Activated CD8-positive, alpha-beta T cell treated with anti-CD3 and anti-CD28 coated beads for 36 hours (primary cell): ENCODE measurements at regions not wholly inside any gene's neighbourhood (a gene's known extent, or its start where the extent isn't known, plus 50 kb on each side); places are given as distances from the start of the nearest gene placed in this dataset.

Source experiments
- ATAC-seq: fragments of 200-7000 bp; cut with Tn5 transposase; one replicate; pipeline ENCODE4 v1.10.0; 2021; ENCODE audit warnings: mild to moderate bottlenecking, moderate library complexity
- CTCF ChIA-PET: fragments of 350-600 bp; sonication (Branson Sonifier 250); formaldehyde crosslinking; loops from one replicate; lab custom pipeline; 2021; ENCODE audit warnings: antibody characterized with exemption; lab: Charles Lee
- POLR2A ChIA-PET: fragments of 350-600 bp; sonication (Branson Sonifier 250); formaldehyde crosslinking; loops from one replicate; lab custom pipeline; 2021; ENCODE audit warnings: antibody characterized with exemption; lab: Charles Lee
- DNase-seq: peaks from one replicate; pipeline ENCODE4 v3.0.0-alpha.2; 2020
- H3K27ac Mint-ChIP-seq: one replicate; pipeline ENCODE4 v1.8.0; 2021; ENCODE audit warnings: mild to moderate bottlenecking, mixed read lengths
- H3K27me3 Mint-ChIP-seq: one replicate; pipeline ENCODE4 v1.8.0; 2021; ENCODE audit warnings: mixed read lengths
- H3K36me3 Mint-ChIP-seq: one replicate; pipeline ENCODE4 v1.8.0; 2021; ENCODE audit warnings: low read depth, mixed read lengths
- H3K4me1 Mint-ChIP-seq: one replicate; pipeline ENCODE4 v1.8.0; 2021; ENCODE audit warnings: low read depth, mixed read lengths
- H3K4me3 Mint-ChIP-seq: one replicate; pipeline ENCODE4 v1.8.0; 2021; ENCODE audit warnings: mild to moderate bottlenecking, moderate library complexity, mixed read lengths
- H3K9me3 Mint-ChIP-seq: one replicate; pipeline ENCODE4 v1.8.0; 2021; ENCODE audit warnings: mixed read lengths
- CTCF ChIP-seq: fragments of 200-600 bp; IDR thresholded peaks from one replicate; pipeline ENCODE4 v1.8.0; 2022; ENCODE audit warnings: antibody characterized with exemption, mild to moderate bottlenecking
- intact Hi-C: fragments of 100-400 bp; cut with micrococcal nuclease; formaldehyde crosslinking; loops from one replicate; pipeline ENCODE4 v1.10.0; 2022

- POLR2A ChIA-PET, result interaction anchor here (0.8 to 1.8 kb wide), 5 partner anchors 9 to 60 kb away, joined by 3 to 7 read pairs (median 3); no protein-coding TSS in a partner anchor
- Mint-ChIP-seq H3K4me3 (peak overlapping the region; percentile 40), H3K9me3 (no peaks in the 10 kb centered on the region), H3K27ac (peak overlapping the region; percentile 84), H3K27me3 (no peaks in the 10 kb centered on the region), H3K36me3 (peaks cover 8% of the 10 kb centered on the region), H3K4me1 (peaks cover 76% of the 10 kb centered on the region)
- CTCF ChIA-PET, result interaction anchor here (0.8 to 1.4 kb wide), 6 partner anchors 10 to 214 kb away, joined by 3 to 4 read pairs (median 3); no protein-coding TSS in a partner anchor
- intact Hi-C loops, result loop anchor here (5.0 kb wide), 1 partner anchor 35 kb away; no protein-coding TSS in a partner anchor
- ATAC-seq (peak; percentile 24), DNase-seq (no peak)
- TF ChIP-seq CTCF, result no peak
Measured at GRCh38 chr13:99051768-99052455, 74.0 kb upstream of the DOCK9 start.

- Mint-ChIP-seq H3K4me3 (no peak overlapping the region), H3K27ac (peak overlapping the region; percentile 69), H3K9me3 (no peaks in the 10 kb centered on the region), H3K4me1 (peaks cover 71% of the 10 kb centered on the region), H3K36me3 (peaks cover 6% of the 10 kb centered on the region), H3K27me3 (no peaks in the 10 kb centered on the region)
- ATAC-seq, result no peak
- no peak for TF ChIP-seq CTCF
- peak; percentile 32 for DNase-seq
- CTCF ChIA-PET, result interaction anchor here (1.3 kb wide), 1 partner anchor 25 kb away, joined by 3 read pairs; no protein-coding TSS in a partner anchor
- intact Hi-C loops, result loop anchor here (5.0 kb wide), 1 partner anchor 34 kb away; no protein-coding TSS in a partner anchor
- POLR2A ChIA-PET, result no interaction called here
Measured at GRCh38 chr13:99053636-99054233, 75.9 kb upstream of the DOCK9 start.

GRCh38 chr13:99055281-99055680 lies 77.4 kb upstream of the DOCK9 start:
- intact Hi-C loops, result no loop called here
- POLR2A ChIA-PET, result interaction anchor here (0.6 to 0.8 kb wide), 2 partner anchors 9 to 12 kb away, joined by 3 read pairs; no protein-coding TSS in a partner anchor
- no peak for TF ChIP-seq CTCF
- Mint-ChIP-seq H3K4me1 (peaks cover 65% of the 10 kb centered on the region), H3K36me3 (peaks cover 3% of the 10 kb centered on the region), H3K9me3 (no peaks in the 10 kb centered on the region), H3K27me3 (no peaks in the 10 kb centered on the region), H3K4me3 (peak overlapping the region; percentile 10), H3K27ac (peak overlapping the region; percentile 18)
- peak; percentile 32 for DNase-seq
- peak; percentile 29 for ATAC-seq
- CTCF ChIA-PET, result interaction anchor here (1.2 to 1.3 kb wide), 4 partner anchors 10 to 26 kb away, joined by 3 to 4 read pairs (median 3); no protein-coding TSS in a partner anchor

- ATAC-seq, result no peak
- DNase-seq, result no peak
Measured at GRCh38 chr13:99055735-99056134, 77.9 kb upstream of the DOCK9 start.

More at GRCh38 chr13:99055735-99056134, 77.9 kb upstream of the DOCK9 start:
- Mint-ChIP-seq H3K4me3 (no peak overlapping the region), H3K4me1 (peaks cover 62% of the 10 kb centered on the region), H3K36me3 (peaks cover 3% of the 10 kb centered on the region), H3K27me3 (no peaks in the 10 kb centered on the region), H3K9me3 (no peaks in the 10 kb centered on the region), H3K27ac (no peak overlapping the region)
- ChIA-PET CTCF (interaction anchor here (0.7 to 1.7 kb wide), 7 partner anchors 9 to 216 kb away, joined by 3 to 4 read pairs (median 3); no protein-coding TSS in a partner anchor), POLR2A (interaction anchor here (0.6 to 0.8 kb wide), 2 partner anchors 9 to 915 kb away, joined by 3 read pairs; no protein-coding TSS in a partner anchor)
- intact Hi-C loops, result no loop called here
- TF ChIP-seq CTCF, result no peak
